ENCODE measurements at regions not wholly inside any gene's neighbourhood (a gene's known extent, or its start where the extent isn't known, plus 50 kb on each side); places are given as distances from the start of the nearest gene placed in this dataset.

GRCh38 chr2:67159929-67160328 lies 237.2 kb upstream of the ETAA1 start:
- TF ChIP-seq GATA3 (IDR thresholded peaks at IDR 0.05; ENCODE audit: low read depth, low read length) (no peak), GATA2 (IDR thresholded peaks at IDR 0.05; ENCODE audit: low read depth, low read length) (no peak)

GRCh38 chr2:67164771-67165522 lies 232.2 kb upstream of the ETAA1 start:
- no peak for TF ChIP-seq GATA2 (IDR thresholded peaks at IDR 0.05; ENCODE audit: low read depth, low read length)
- no peak for TF ChIP-seq GATA3 (IDR thresholded peaks at IDR 0.05; ENCODE audit: low read depth, low read length)

- TF ChIP-seq GATA2 (IDR thresholded peaks at IDR 0.05; ENCODE audit: low read depth, low read length): no peak
- TF ChIP-seq GATA3 (IDR thresholded peaks at IDR 0.05; ENCODE audit: low read depth, low read length): no peak
Observed at GRCh38 chr2:67165523-67165990, 231.6 kb upstream of the ETAA1 start.

GRCh38 chr2:67169417-67170140 lies 227.6 kb upstream of the ETAA1 start:
- TF ChIP-seq GATA2 (IDR thresholded peaks at IDR 0.05; ENCODE audit: low read depth, low read length): no peak
- no peak for TF ChIP-seq GATA3 (IDR thresholded peaks at IDR 0.05; ENCODE audit: low read depth, low read length)

DNA sequence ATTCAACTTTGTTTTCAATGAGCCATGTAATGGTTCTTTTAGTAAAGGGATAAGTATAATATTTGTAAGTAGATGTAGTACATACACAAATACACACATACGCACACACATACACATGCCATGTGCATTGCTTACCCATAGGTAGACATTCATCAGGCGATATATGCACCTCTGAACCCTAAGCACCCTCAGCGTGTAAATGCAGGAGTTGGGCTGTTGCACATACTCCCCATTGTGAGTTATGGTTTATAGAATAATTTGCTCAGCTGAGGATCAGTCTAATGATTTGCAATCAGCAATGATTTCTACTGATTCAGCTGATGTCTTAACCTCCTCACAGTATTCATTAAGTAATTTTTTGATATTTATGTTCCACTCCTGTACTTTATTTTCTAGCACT lies 217.6 kb upstream of the ETAA1 start:
- TF ChIP-seq GATA3 (IDR thresholded peaks at IDR 0.05; ENCODE audit: low read depth, low read length) (no peak), GATA2 (IDR thresholded peaks at IDR 0.05; ENCODE audit: low read depth, low read length) (no peak)

DNA sequence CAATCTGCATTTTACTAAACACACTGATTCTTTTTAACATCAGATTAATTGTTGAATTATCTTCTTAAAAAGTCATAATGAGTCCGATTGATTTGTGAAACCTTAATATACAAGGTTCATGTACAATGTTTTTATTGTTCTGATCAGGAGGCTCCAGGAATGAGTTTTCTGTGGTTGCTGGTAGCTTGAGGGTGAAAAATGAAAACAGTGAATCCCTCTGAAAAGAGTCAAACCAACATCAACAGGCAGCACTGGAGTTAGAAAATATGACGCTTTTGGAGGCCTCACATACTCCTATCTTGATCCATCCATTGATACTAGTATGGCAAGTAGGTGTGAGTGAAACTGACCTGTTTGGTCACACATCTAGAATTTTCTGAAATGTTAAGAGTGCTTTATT lies 216.3 kb upstream of the ETAA1 start:
- TF ChIP-seq GATA2 (IDR thresholded peaks at IDR 0.05; ENCODE audit: low read depth, low read length) (no peak), GATA3 (IDR thresholded peaks at IDR 0.05; ENCODE audit: low read depth, low read length) (no peak)

- TF ChIP-seq GATA2 (IDR thresholded peaks at IDR 0.05; ENCODE audit: low read depth, low read length): no peak
- TF ChIP-seq GATA3 (IDR thresholded peaks at IDR 0.05; ENCODE audit: low read depth, low read length): no peak
Observed at GRCh38 chr2:67182884-67183283, 214.2 kb upstream of the ETAA1 start.

DNA sequence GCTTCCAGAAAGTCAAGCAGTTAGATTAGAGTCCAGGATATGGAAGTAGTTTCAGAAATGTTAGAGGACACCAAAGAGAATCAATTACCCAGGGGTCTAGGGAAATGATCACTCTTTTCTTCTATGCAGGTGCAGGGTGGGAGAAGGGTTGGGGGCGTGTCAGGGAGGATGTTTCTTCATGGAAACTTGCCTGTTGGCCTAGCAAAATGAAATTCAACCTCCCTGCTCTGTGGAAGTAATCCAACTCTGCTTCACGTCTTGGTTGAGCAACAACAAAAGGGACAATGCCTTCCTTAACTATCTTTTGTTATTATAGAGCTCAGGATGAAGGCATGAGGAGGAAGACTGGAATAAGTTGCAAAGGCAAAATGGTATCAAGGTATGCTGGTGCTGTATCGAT lies 210.8 kb upstream of the ETAA1 start:
- TF ChIP-seq GATA2 (IDR thresholded peaks at IDR 0.05; ENCODE audit: low read depth, low read length): no peak
- TF ChIP-seq GATA3 (IDR thresholded peaks at IDR 0.05; ENCODE audit: low read depth, low read length): no peak

DNA sequence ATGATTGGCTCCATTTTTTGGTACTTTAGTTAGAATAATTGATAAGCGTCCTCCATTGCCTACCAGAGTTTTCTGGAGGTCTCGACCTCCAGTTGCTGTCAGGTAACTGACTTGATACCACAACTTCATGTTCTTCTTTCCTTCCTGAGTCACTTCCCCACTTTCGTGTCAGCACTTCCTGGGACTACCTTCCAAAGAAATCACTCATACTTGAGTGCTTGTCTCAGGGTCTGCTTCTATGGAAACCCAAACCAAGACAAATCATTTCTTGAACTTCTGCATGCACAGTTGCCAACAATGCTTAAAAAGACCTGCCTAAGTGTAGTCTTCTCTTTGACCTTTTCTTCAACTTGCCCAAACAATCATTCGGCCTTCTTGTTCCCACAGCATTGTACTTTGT lies 210.3 kb upstream of the ETAA1 start:
- no peak for TF ChIP-seq GATA2 (IDR thresholded peaks at IDR 0.05; ENCODE audit: low read depth, low read length)
- TF ChIP-seq GATA3 (IDR thresholded peaks at IDR 0.05; ENCODE audit: low read depth, low read length): no peak

DNA sequence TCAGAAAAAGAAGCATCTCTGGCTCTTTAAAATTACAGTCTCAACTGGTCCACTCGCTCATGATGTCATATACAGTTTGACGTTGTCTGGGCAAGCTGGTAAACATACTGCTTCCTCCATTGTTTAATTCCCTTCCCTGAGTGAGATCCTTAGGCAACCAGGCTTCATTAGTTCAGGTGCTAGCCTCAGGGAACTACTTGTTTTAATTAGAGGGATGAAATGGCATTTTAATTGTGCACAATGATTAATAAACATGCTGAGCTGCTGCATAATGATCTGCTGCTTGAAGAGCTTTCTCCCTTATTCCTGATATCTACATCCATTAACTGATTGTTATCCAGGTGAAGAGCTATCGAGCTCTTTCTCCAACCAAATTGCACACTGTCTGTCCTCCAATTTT lies 195.6 kb upstream of the ETAA1 start:
- no peak for TF ChIP-seq GATA3 (IDR thresholded peaks at IDR 0.05; ENCODE audit: low read depth, low read length)
- TF ChIP-seq GATA2 (IDR thresholded peaks at IDR 0.05; ENCODE audit: low read depth, low read length): no peak

DNA sequence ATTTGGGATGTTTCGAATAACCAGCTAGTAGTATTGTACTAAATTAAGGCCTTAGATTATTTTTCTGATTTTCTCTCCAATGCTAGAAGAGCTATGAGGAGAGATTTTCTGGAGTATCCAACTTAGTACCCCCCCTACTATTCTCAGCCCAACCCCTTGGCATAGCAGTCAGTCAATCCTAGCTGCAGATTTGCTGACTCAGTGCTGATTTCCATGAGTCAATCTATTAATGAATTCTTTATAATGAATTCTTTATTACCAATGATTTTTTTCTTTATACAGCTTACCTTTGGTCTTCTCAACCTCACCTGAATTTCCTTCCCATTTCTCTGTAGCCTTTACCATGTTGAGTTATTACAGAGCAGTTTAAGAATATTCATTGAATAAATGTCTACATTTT lies 192.8 kb upstream of the ETAA1 start:
- TF ChIP-seq GATA3 (IDR thresholded peaks at IDR 0.05; ENCODE audit: low read depth, low read length) (no peak), GATA2 (IDR thresholded peaks at IDR 0.05; ENCODE audit: low read depth, low read length) (no peak)

GRCh38 chr2:67208887-67209500 lies 188.1 kb upstream of the ETAA1 start:
- TF ChIP-seq GATA3 (IDR thresholded peaks at IDR 0.05; ENCODE audit: low read depth, low read length): no peak
- no peak for TF ChIP-seq GATA2 (IDR thresholded peaks at IDR 0.05; ENCODE audit: low read depth, low read length)

GRCh38 chr2:67210430-67210829 lies 186.7 kb upstream of the ETAA1 start:
- TF ChIP-seq GATA3 (IDR thresholded peaks at IDR 0.05; ENCODE audit: low read depth, low read length) (no peak), GATA2 (IDR thresholded peaks at IDR 0.05; ENCODE audit: low read depth, low read length) (no peak)

DNA sequence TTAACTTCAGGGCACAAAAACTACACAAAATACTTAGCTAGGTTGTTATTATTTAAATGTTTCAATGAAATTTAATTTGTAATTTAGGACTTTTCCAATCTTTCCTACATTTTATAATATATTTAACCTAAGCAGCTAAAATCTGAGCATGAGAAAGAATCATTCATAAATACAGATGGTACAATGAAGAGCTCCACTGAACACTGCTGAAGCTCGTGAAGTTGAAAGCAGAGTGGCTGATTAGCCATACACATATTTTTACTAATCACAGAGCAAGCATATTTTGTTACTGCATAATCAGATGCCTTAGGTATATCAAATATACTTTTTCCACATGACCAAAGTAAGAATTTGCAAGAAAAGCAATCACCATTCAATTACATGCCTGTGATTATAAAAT lies 184.9 kb upstream of the ETAA1 start:
- TF ChIP-seq GATA2 (IDR thresholded peaks at IDR 0.05; ENCODE audit: low read depth, low read length): no peak
- TF ChIP-seq GATA3 (IDR thresholded peaks at IDR 0.05; ENCODE audit: low read depth, low read length): no peak

GRCh38 chr2:67213270-67213670 lies 183.9 kb upstream of the ETAA1 start:
- TF ChIP-seq GATA3 (IDR thresholded peaks at IDR 0.05; ENCODE audit: low read depth, low read length) (peak; percentile 28; the same call in 1 of the 2 replicates), GATA2 (IDR thresholded peaks at IDR 0.05; ENCODE audit: low read depth, low read length) (peak; percentile 23; the same call in 1 of the 2 replicates)

Measured in SH-SY5Y (cell line).